ENCODE measurements at regions not wholly inside any gene's neighbourhood (a gene's known extent, or its start where the extent isn't known, plus 50 kb on each side); places are given as distances from the start of the nearest gene placed in this dataset.

GRCh38 chr1:4203501-4203900 lies 303.4 kb upstream of the C1orf174 start:
- Histone ChIP-seq H3K36me3 (no peaks in the 10 kb centered on the region), H3K27ac (replicated peaks) (no peak overlapping the region), H3K27me3 (ENCODE audit: low read depth) (peaks cover 10% of the 10 kb centered on the region), H3K4me3 (no peak overlapping the region), H3K4me1 (no peaks in the 10 kb centered on the region), H3K9me3 (replicated peaks) (peaks cover 58% of the 10 kb centered on the region)
- TF ChIP-seq, protein P1, sequence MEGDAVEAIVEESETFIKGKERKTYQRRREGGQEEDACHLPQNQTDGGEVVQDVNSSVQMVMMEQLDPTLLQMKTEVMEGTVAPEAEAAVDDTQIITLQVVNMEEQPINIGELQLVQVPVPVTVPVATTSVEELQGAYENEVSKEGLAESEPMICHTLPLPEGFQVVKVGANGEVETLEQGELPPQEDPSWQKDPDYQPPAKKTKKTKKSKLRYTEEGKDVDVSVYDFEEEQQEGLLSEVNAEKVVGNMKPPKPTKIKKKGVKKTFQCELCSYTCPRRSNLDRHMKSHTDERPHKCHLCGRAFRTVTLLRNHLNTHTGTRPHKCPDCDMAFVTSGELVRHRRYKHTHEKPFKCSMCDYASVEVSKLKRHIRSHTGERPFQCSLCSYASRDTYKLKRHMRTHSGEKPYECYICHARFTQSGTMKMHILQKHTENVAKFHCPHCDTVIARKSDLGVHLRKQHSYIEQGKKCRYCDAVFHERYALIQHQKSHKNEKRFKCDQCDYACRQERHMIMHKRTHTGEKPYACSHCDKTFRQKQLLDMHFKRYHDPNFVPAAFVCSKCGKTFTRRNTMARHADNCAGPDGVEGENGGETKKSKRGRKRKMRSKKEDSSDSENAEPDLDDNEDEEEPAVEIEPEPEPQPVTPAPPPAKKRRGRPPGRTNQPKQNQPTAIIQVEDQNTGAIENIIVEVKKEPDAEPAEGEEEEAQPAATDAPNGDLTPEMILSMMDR (IDR thresholded peaks at IDR 0.05; ENCODE audit: borderline replicate concordance), result no peak
- no peak for DNase-seq
- intact Hi-C loops (cut with micrococcal nuclease), result no loop called here

DNA sequence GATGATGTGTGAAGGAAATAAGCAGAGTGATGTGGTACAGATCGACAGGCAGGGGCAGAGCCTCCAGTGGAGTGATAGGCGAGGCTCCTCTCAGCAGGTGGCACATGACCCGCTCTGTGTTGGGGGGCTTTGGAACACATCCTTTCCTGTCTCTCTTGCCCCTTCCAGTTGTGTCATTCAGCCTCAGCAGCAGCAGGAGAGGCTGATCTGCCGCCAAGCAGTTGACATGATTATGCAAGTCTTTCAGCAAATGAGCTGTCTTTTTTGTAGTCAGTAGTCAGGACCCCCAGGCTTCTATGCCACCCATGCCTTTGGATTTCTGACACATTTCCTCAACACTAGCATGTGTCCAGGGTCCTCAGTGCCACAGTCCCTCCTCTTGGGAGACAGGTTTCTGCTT lies 307.1 kb upstream of the C1orf174 start:
- H3K4me3 ChIP-seq, result no peak overlapping the region
- no peaks in the 10 kb centered on the region for H3K36me3 ChIP-seq
- H3K4me1 ChIP-seq, result no peaks in the 10 kb centered on the region
- peaks cover 41% of the 10 kb centered on the region for H3K27me3 ChIP-seq (ENCODE audit: low read depth)
- intact Hi-C loops (cut with micrococcal nuclease), result no loop called here
- no peak for DNase-seq
- peaks cover 44% of the 10 kb centered on the region for H3K9me3 ChIP-seq (replicated peaks)
- no peak overlapping the region for H3K27ac ChIP-seq (replicated peaks)
- TF ChIP-seq, protein P1 (IDR thresholded peaks at IDR 0.05; ENCODE audit: borderline replicate concordance), result no peak

DNA sequence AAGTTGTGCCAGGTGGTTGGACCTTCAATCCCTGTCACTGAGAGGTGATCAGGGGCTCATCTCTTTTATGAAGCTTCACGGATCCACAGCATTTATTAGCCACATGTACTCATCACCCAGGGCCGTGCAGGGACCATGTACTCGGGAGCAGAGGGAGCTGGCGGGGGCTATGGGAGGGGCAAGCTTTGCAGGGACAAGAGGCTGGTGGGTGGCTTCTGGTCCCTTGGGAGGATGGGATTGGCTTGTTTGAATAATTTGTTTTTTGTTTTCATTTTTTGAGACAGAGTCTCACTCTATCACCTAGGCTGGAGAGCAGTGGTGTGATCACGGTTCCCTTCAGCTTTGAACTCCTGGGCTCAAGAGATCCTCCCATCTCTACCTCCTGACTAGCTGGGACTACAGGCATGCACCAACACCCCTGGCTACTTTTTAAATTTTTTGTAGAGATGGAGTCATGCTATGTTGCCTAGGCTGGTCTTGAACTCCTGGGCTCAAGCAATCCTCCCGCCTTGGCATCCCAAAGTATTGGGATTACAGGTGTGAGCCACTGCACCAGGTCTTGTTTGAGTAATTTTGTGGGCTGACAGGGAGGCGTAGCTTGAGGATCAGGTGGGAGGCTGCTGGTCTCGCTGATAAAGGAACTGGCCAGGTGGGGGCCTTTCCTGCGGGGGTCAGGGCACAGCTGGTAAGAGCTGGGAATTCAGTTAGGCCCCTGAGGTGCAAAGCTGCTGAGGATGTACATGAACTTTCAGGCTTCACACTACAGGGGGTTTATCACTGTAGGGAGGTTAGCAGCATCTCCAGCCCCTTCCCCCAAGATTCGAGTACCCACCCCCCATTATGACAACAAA lies 308.0 kb upstream of the C1orf174 start:
- Histone ChIP-seq H3K4me1 (no peaks in the 10 kb centered on the region), H3K4me3 (no peak overlapping the region), H3K9me3 (replicated peaks) (peaks cover 35% of the 10 kb centered on the region), H3K36me3 (no peaks in the 10 kb centered on the region), H3K27me3 (ENCODE audit: low read depth) (peaks cover 50% of the 10 kb centered on the region), H3K27ac (replicated peaks) (no peak overlapping the region)
- intact Hi-C loops (cut with micrococcal nuclease), result no loop called here
- TF ChIP-seq, protein P1 (IDR thresholded peaks at IDR 0.05; ENCODE audit: borderline replicate concordance), result no peak
- no peak for DNase-seq

- Histone ChIP-seq H3K9me3 (replicated peaks) (peaks cover 17% of the 10 kb centered on the region), H3K27ac (replicated peaks) (no peak overlapping the region), H3K36me3 (no peaks in the 10 kb centered on the region), H3K4me1 (no peaks in the 10 kb centered on the region), H3K27me3 (ENCODE audit: low read depth) (peaks cover 66% of the 10 kb centered on the region), H3K4me3 (no peak overlapping the region)
- DNase-seq, result no peak
- TF ChIP-seq, protein P1 (IDR thresholded peaks at IDR 0.05; ENCODE audit: borderline replicate concordance), result no peak
- intact Hi-C loops (cut with micrococcal nuclease), result no loop called here
Observed at GRCh38 chr1:4210043-4210442, 310.0 kb upstream of the C1orf174 start.

GRCh38 chr1:4212796-4213195 lies 312.7 kb upstream of the C1orf174 start:
- peaks cover 86% of the 10 kb centered on the region for H3K27me3 ChIP-seq (ENCODE audit: low read depth)
- no peak for DNase-seq
- no peak overlapping the region for H3K4me3 ChIP-seq
- no peaks in the 10 kb centered on the region for H3K36me3 ChIP-seq
- intact Hi-C loops (cut with micrococcal nuclease), result no loop called here
- TF ChIP-seq, protein P1 (IDR thresholded peaks at IDR 0.05; ENCODE audit: borderline replicate concordance), result no peak
- H3K27ac ChIP-seq (replicated peaks), result no peak overlapping the region
- no peaks in the 10 kb centered on the region for H3K9me3 ChIP-seq (replicated peaks)
- no peaks in the 10 kb centered on the region for H3K4me1 ChIP-seq

Measured in left ventricle myocardium inferior (tissue), 1 donor.